ENCODE measurements at regions not wholly inside any gene's neighbourhood (a gene's known extent, or its start where the extent isn't known, plus 50 kb on each side); places are given as distances from the start of the nearest gene placed in this dataset.
"Not testable (repeated sequence)": the region's sequence is repeated elsewhere in the genome, so short reads cannot be mapped to it uniquely, and the experiment has no call there.

- Mint-ChIP-seq H3K4me3 (ENCODE audit: unreplicated experiment) (no peak overlapping the region), H3K4me1 (ENCODE audit: insufficient read depth, unreplicated experiment) (no peaks in the 10 kb centered on the region), H3K36me3 (ENCODE audit: insufficient read depth, unreplicated experiment) (no peaks in the 10 kb centered on the region), H3K27ac (ENCODE audit: low read depth, unreplicated experiment) (no peak overlapping the region), H3K9me3 (ENCODE audit: unreplicated experiment) (peaks cover 5% of the 10 kb centered on the region), H3K27me3 (ENCODE audit: insufficient read depth, unreplicated experiment) (peaks cover 19% of the 10 kb centered on the region)
- ChIA-PET CTCF (interaction anchor here (0.6 to 1.0 kb wide), 2 partner anchors 205 to 426 kb away, joined by 3 read pairs; no protein-coding TSS in a partner anchor), POLR2A (no interaction called here)
- DNase-seq (ENCODE audit: unreplicated experiment): no peak
- TF ChIP-seq, protein P1, sequence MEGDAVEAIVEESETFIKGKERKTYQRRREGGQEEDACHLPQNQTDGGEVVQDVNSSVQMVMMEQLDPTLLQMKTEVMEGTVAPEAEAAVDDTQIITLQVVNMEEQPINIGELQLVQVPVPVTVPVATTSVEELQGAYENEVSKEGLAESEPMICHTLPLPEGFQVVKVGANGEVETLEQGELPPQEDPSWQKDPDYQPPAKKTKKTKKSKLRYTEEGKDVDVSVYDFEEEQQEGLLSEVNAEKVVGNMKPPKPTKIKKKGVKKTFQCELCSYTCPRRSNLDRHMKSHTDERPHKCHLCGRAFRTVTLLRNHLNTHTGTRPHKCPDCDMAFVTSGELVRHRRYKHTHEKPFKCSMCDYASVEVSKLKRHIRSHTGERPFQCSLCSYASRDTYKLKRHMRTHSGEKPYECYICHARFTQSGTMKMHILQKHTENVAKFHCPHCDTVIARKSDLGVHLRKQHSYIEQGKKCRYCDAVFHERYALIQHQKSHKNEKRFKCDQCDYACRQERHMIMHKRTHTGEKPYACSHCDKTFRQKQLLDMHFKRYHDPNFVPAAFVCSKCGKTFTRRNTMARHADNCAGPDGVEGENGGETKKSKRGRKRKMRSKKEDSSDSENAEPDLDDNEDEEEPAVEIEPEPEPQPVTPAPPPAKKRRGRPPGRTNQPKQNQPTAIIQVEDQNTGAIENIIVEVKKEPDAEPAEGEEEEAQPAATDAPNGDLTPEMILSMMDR (IDR thresholded peaks at IDR 0.05; ENCODE audit: unreplicated experiment): no peak
- intact Hi-C loops (cut with micrococcal nuclease): no loop called here
- no TSS peak for BruUV-seq (replicated peaks)
Measured at GRCh38 chr1:213697192-213697802, 290.5 kb upstream of the PROX1 start.

DNA sequence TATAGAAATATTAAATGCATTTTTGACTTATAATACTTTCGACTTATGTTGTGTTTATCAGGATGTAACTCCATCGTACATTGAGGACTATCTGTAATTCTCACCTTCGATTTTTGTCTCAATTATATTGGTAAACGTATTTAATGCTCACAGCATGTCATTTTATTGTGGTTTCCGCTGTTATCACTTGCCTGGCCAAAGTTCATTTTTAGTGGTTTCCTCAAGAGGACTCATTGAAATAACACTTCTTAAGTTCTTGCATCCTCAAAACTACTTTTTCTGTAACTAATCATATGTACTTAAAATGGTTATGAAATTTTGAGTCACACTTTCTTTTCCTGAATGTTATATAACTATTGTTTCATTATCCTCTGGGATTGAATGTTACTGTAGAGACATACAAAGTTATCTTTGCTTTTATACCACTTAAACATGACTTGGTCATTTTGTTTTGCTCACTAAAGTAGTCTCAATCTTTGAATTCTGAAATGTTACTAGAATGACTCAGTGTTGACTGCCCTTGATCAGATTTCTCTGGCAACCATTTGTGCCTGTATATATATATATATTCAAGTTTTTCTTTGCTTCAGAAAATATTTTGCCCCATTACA, 289.6 kb upstream of the PROX1 start:
- TF ChIP-seq, protein P1 (IDR thresholded peaks at IDR 0.05; ENCODE audit: unreplicated experiment): no peak
- no TSS peak for BruUV-seq (replicated peaks)
- CTCF ChIA-PET: no interaction called here

GRCh38 chr1:213702703-213703102, 285.1 kb upstream of the PROX1 start:
- no TSS peak for BruUV-seq (replicated peaks)
- Mint-ChIP-seq H3K9me3 (ENCODE audit: unreplicated experiment) (peaks cover 26% of the 10 kb centered on the region), H3K4me1 (ENCODE audit: insufficient read depth, unreplicated experiment) (no peaks in the 10 kb centered on the region), H3K27me3 (ENCODE audit: insufficient read depth, unreplicated experiment) (peaks cover 19% of the 10 kb centered on the region), H3K36me3 (ENCODE audit: insufficient read depth, unreplicated experiment) (no peaks in the 10 kb centered on the region), H3K4me3 (ENCODE audit: unreplicated experiment) (no peak overlapping the region), H3K27ac (ENCODE audit: low read depth, unreplicated experiment) (no peak overlapping the region)
- ChIA-PET POLR2A (no interaction called here), CTCF (interaction anchor here (0.6 kb wide), 2 partner anchors 24 to 445 kb away, joined by 3 to 4 read pairs; no protein-coding TSS in a partner anchor)
- TF ChIP-seq, protein P1 (IDR thresholded peaks at IDR 0.05; ENCODE audit: unreplicated experiment): no peak
- no peak for DNase-seq (ENCODE audit: unreplicated experiment)
- intact Hi-C loops (cut with micrococcal nuclease): no loop called here

More for the DNA sequence above, 289.6 kb upstream of the PROX1 start:
- Mint-ChIP-seq H3K9me3 (ENCODE audit: unreplicated experiment) (peaks cover 12% of the 10 kb centered on the region), H3K4me1 (ENCODE audit: insufficient read depth, unreplicated experiment) (no peaks in the 10 kb centered on the region), H3K36me3 (ENCODE audit: insufficient read depth, unreplicated experiment) (no peaks in the 10 kb centered on the region), H3K27me3 (ENCODE audit: insufficient read depth, unreplicated experiment) (peaks cover 19% of the 10 kb centered on the region), H3K27ac (ENCODE audit: low read depth, unreplicated experiment) (no peak overlapping the region), H3K4me3 (ENCODE audit: unreplicated experiment) (no peak overlapping the region)
- intact Hi-C loops (cut with micrococcal nuclease): no loop called here
- POLR2A ChIA-PET: no interaction called here
- DNase-seq (ENCODE audit: unreplicated experiment): no peak

GRCh38 chr1:213704941-213705340, 282.8 kb upstream of the PROX1 start:
- H3K9me3 Mint-ChIP-seq (ENCODE audit: unreplicated experiment): peaks cover 34% of the 10 kb centered on the region
- no peak overlapping the region for H3K4me3 Mint-ChIP-seq (ENCODE audit: unreplicated experiment)
- BruUV-seq (replicated peaks): no TSS peak
- no peaks in the 10 kb centered on the region for H3K4me1 Mint-ChIP-seq (ENCODE audit: insufficient read depth, unreplicated experiment)
- CTCF ChIA-PET: interaction anchor here (0.8 kb wide), 1 partner anchor 32 kb away, joined by 3 read pairs; no protein-coding TSS in a partner anchor
- peaks cover 8% of the 10 kb centered on the region for H3K27me3 Mint-ChIP-seq (ENCODE audit: insufficient read depth, unreplicated experiment)
- POLR2A ChIA-PET: no interaction called here
- intact Hi-C loops (cut with micrococcal nuclease): no loop called here
- no peaks in the 10 kb centered on the region for H3K36me3 Mint-ChIP-seq (ENCODE audit: insufficient read depth, unreplicated experiment)
- no peak for DNase-seq (ENCODE audit: unreplicated experiment)
- TF ChIP-seq, protein P1 (IDR thresholded peaks at IDR 0.05; ENCODE audit: unreplicated experiment): no peak
- no peak overlapping the region for H3K27ac Mint-ChIP-seq (ENCODE audit: low read depth, unreplicated experiment)

- CTCF ChIA-PET: interaction anchor here (0.6 to 0.7 kb wide), 2 partner anchors 66 to 338 kb away, joined by 3 to 4 read pairs; no protein-coding TSS in a partner anchor
- H3K36me3 Mint-ChIP-seq (ENCODE audit: insufficient read depth, unreplicated experiment); DNase-seq (ENCODE audit: unreplicated experiment); H3K4me1 Mint-ChIP-seq (ENCODE audit: insufficient read depth, unreplicated experiment); BruUV-seq (replicated peaks); H3K4me3 Mint-ChIP-seq (ENCODE audit: unreplicated experiment); POLR2A ChIA-PET; intact Hi-C loops (cut with micrococcal nuclease); H3K27ac Mint-ChIP-seq (ENCODE audit: low read depth, unreplicated experiment): not testable (repeated sequence)
- H3K9me3 Mint-ChIP-seq (ENCODE audit: unreplicated experiment): peaks cover 22% of the 10 kb centered on the region
- peaks cover 37% of the 10 kb centered on the region for H3K27me3 Mint-ChIP-seq (ENCODE audit: insufficient read depth, unreplicated experiment)
Measured at GRCh38 chr1:213711833-213712490, 275.8 kb upstream of the PROX1 start.

Measured in MCF 10A (cell line).